GM13977 (cell line): ENCODE measurements at regions not wholly inside any gene's neighbourhood (a gene's known extent, or its start where the extent isn't known, plus 50 kb on each side); places are given as distances from the start of the nearest gene placed in this dataset.

ENCODE experiments used
- DNase-seq: peaks from one replicate; pipeline ENCODE4 v3.0.0; 2012; ENCODE audit warnings: low spot score
- in situ Hi-C: fragments of 300-500 bp; cut with MboI; formaldehyde crosslinking; loops from one replicate; pipeline ENCODE4 v1.12.0; 2022; ENCODE audit warnings: low sequenced_read_pairs, low pct_unique_long_range_greater_than_20kb, mixed read lengths, inconsistent platforms; ENCODE audit not compliant: unreplicated experiment
- TF ChIP-seq, protein P1 (sequence below): IDR thresholded peaks from 2 replicates; pipeline ENCODE4 v1.5.1; 2012; ENCODE audit warnings: mild to moderate bottlenecking, control low read depth; ENCODE audit not compliant: insufficient read depth; ENCODE audit errors: extremely low read depth, missing control alignments

DNA sequence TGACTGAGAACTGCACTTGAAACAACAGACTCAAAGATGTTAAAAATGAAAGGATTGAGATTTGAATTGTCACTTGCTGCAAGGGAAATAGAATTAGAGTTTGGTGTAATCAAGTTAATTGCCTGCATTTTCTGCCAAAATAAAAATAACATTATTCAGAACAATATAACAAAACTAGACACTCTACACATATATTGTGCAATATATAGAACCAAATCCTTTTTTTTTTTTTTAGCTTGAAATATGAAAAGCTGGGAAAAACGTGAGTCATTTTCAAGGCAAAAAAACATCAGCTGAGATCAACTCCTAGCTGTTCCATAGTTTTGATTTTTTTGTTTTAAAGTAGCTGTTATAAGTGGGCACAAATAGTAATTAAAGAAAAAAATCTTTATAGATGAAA lies 561.5 kb downstream of the DNAJB9 start:
- DNase-seq: no peak
- in situ Hi-C loops: no loop called here
- TF ChIP-seq, protein P1, sequence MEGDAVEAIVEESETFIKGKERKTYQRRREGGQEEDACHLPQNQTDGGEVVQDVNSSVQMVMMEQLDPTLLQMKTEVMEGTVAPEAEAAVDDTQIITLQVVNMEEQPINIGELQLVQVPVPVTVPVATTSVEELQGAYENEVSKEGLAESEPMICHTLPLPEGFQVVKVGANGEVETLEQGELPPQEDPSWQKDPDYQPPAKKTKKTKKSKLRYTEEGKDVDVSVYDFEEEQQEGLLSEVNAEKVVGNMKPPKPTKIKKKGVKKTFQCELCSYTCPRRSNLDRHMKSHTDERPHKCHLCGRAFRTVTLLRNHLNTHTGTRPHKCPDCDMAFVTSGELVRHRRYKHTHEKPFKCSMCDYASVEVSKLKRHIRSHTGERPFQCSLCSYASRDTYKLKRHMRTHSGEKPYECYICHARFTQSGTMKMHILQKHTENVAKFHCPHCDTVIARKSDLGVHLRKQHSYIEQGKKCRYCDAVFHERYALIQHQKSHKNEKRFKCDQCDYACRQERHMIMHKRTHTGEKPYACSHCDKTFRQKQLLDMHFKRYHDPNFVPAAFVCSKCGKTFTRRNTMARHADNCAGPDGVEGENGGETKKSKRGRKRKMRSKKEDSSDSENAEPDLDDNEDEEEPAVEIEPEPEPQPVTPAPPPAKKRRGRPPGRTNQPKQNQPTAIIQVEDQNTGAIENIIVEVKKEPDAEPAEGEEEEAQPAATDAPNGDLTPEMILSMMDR: no peak

DNA sequence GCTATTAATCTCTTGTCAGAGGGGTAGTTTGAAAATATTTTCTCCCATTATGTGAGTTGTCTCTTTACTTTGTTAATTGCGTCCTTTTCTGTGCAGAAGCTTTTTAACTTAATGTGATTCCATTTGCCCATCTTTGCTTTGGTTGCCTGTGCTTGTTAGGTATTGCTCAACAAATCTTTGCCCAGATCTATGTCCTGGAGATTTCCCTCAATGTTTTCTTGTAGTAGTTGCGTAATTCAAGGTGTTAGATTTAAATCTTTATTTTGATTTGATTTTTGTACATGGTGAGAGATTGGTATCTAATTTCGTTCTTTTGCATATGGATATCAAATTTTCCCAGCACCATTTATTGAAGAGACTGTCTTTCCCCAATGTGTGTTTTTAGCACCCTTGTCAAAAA lies 567.2 kb downstream of the DNAJB9 start:
- in situ Hi-C loops: no loop called here
- TF ChIP-seq, protein P1: no peak
- DNase-seq: no peak

DNA sequence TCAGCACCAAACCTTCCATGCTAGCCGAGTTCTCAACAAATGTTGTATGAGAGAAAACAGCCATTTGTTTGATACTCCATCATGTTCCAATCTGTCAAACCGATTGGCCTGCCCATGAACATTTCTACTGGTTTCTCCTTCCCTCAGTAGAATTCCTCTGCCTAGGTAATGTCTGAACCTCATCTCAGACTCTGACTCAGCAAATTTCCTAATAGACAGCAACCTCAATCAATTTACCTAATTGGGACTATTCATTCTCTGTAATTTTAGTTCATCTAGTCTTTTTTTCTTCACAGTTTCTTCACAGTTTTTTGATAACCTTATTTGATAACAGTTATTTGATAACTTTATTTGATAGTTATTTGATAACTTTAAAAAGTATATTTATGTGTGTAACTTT lies 585.1 kb downstream of the DNAJB9 start:
- DNase-seq: no peak
- TF ChIP-seq, protein P1: no peak
- in situ Hi-C loops: no loop called here

DNA sequence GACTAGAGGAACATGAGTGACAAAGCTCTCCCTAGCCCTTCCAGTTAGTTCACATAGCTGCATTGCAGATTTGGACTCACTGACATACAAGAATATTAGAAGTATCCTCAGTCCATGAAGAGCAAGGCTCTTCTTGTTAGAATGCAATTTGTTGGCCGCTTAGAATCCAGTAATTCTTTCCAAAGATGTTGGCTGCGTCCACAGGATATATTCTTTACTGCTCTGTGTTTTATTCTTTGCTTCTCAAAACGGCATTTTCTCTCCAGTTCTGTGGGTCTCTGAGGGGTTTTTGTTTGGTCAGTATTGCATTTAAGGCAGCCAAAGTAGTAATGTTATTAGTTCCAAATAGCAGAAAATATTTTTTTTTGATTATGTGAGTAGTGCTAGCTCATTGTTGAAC lies 588.6 kb downstream of the DNAJB9 start:
- DNase-seq: no peak
- TF ChIP-seq, protein P1: no peak
- in situ Hi-C loops: no loop called here

DNA sequence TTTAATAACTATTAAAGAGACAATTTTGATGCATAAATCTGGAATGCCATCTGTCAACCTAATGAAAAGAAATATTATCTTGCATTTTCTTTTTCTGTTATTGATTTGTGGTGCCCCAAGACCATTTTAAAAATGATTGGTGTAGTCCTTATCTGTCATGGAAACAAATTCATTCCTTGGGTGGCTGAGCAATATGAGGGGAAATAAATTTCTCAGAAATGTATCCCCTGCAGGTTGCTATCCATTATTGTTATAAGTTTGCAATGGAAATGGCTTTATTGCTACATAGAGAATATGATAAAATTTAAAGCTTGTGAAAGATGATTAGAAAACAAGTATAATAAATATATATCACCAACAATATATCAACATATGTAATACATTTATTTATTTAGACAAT lies 607.0 kb downstream of the DNAJB9 start:
- TF ChIP-seq, protein P1: no peak
- no peak for DNase-seq
- in situ Hi-C loops: no loop called here

GRCh38 chr7:109178342-109178741 lies 608.7 kb downstream of the DNAJB9 start:
- in situ Hi-C loops: no loop called here
- no peak for DNase-seq
- TF ChIP-seq, protein P1: no peak

- in situ Hi-C loops: no loop called here
- no peak for DNase-seq
- TF ChIP-seq, protein P1: no peak
Observed at GRCh38 chr7:109179601-109180000, 609.9 kb downstream of the DNAJB9 start.
